ENCODE measurements at regions not wholly inside any gene's neighbourhood (a gene's known extent, or its start where the extent isn't known, plus 50 kb on each side); places are given as distances from the start of the nearest gene placed in this dataset.
"Not testable (repeated sequence)": the region's sequence is repeated elsewhere in the genome, so short reads cannot be mapped to it uniquely, and the experiment has no call there.

GRCh38 chr13:63843766-63844699, 2428.4 kb upstream of the PCDH20 start:
- no peak for DNase-seq

- no peak for DNase-seq
Observed at GRCh38 chr13:63842102-63842501, 2426.5 kb upstream of the PCDH20 start.

- no peak for DNase-seq
Observed at GRCh38 chr13:63840551-63841421, 2425.1 kb upstream of the PCDH20 start.

GRCh38 chr13:63838366-63839110, 2422.9 kb upstream of the PCDH20 start:
- DNase-seq = no peak

GRCh38 chr13:63837701-63838100, 2422.1 kb upstream of the PCDH20 start:
- not testable (repeated sequence) for DNase-seq

GRCh38 chr13:63829609-63830008, 2414.0 kb upstream of the PCDH20 start:
- DNase-seq = not testable (repeated sequence)

- not testable (repeated sequence) for DNase-seq
Observed at GRCh38 chr13:63821785-63822184, 2406.1 kb upstream of the PCDH20 start.

- DNase-seq = not testable (repeated sequence)
Observed at GRCh38 chr13:63811428-63812004, 2395.9 kb upstream of the PCDH20 start.

- not testable (repeated sequence) for DNase-seq
Observed at GRCh38 chr13:63791134-63791533, 2375.5 kb upstream of the PCDH20 start.

- DNase-seq = no peak
Observed at GRCh38 chr13:63774133-63774532, 2358.5 kb upstream of the PCDH20 start.

- DNase-seq = no peak
Observed at GRCh38 chr13:63773476-63773875, 2357.8 kb upstream of the PCDH20 start.

- DNase-seq = not testable (repeated sequence)
Observed at GRCh38 chr13:63757683-63758082, 2342.0 kb upstream of the PCDH20 start.

GRCh38 chr13:63749857-63750256, 2334.2 kb upstream of the PCDH20 start:
- DNase-seq = not testable (repeated sequence)

GRCh38 chr13:63741814-63742101, 2326.1 kb upstream of the PCDH20 start:
- DNase-seq = not testable (repeated sequence)

GRCh38 chr13:63741029-63741813, 2325.6 kb upstream of the PCDH20 start:
- DNase-seq = no peak

GRCh38 chr13:63739112-63739735, 2323.6 kb upstream of the PCDH20 start:
- not testable (repeated sequence) for DNase-seq

- DNase-seq = no peak
Observed at GRCh38 chr13:63737418-63737817, 2321.8 kb upstream of the PCDH20 start.

GRCh38 chr13:63731896-63732295, 2316.2 kb upstream of the PCDH20 start:
- no peak for DNase-seq

- DNase-seq = not testable (repeated sequence)
Observed at GRCh38 chr13:63712159-63712558, 2296.5 kb upstream of the PCDH20 start.

GRCh38 chr13:63706751-63707150, 2291.1 kb upstream of the PCDH20 start:
- no peak for DNase-seq

GRCh38 chr13:63704521-63704920, 2288.9 kb upstream of the PCDH20 start:
- DNase-seq = no peak
